ENCODE measurements at regions not wholly inside any gene's neighbourhood (a gene's known extent, or its start where the extent isn't known, plus 50 kb on each side); places are given as distances from the start of the nearest gene placed in this dataset.
A peak's percentile ranks its signal among the peaks of the same experiment; 100 is the strongest.

DNA sequence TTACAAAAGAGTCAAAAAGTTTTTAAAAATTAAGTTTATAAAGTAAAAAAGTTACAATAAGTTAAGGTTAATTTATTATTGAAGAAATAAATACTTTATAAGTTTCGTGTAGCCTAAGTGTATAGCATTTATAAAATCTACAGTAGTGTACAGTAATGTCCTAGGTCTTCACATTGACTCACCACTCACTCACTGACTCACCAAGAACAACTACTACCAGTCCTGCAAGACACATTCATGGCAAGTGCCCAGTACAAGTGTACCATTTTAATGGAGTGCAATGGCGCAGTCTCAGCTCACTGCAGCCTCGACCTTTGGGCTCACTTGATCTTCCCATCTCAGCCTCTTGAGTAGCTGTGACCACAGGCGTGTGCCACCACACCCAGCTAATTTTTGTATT is 128.2 kb downstream of the GPX5 start:
- in situ Hi-C loops (cut with MboI; ENCODE audit: low sequenced_read_pairs, unreplicated experiment), result no loop called here
- no peak for TF ChIP-seq CTCF (IDR thresholded peaks at IDR 0.05; ENCODE audit: borderline replicate concordance, control extremely low read depth, extremely low read depth, insufficient read depth, missing control alignments)
- no peak for DNase-seq (ENCODE audit: low spot score)

GRCh38 chr6:28655164-28655563 is 129.5 kb downstream of the GPX5 start:
- no peak for DNase-seq (ENCODE audit: low spot score)
- in situ Hi-C loops (cut with MboI; ENCODE audit: low sequenced_read_pairs, unreplicated experiment), result no loop called here
- no peak for TF ChIP-seq CTCF (IDR thresholded peaks at IDR 0.05; ENCODE audit: borderline replicate concordance, control extremely low read depth, extremely low read depth, insufficient read depth, missing control alignments)

DNA sequence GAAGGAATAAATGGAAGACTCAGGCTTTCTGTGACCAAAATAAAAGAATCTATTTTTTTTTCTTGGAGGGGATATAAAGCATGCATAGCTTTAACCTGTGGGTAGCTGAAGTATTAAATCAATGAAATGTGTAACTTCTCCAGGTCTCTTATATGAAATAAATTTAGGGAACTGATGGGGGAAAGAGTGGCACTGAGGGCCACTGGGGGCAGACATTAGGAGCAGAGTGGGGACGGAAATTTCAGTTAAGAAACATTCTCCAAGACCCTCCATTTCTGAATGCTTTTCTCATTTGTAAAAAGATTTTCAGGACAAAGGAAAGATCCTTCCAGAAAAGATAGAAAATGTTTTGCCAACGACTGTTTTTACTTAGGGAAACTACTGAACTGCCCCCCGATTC is 131.0 kb downstream of the GPX5 start:
- in situ Hi-C loops (cut with MboI; ENCODE audit: low sequenced_read_pairs, unreplicated experiment), result no loop called here
- no peak for TF ChIP-seq CTCF (IDR thresholded peaks at IDR 0.05; ENCODE audit: borderline replicate concordance, control extremely low read depth, extremely low read depth, insufficient read depth, missing control alignments)
- DNase-seq (ENCODE audit: low spot score), result no peak

DNA sequence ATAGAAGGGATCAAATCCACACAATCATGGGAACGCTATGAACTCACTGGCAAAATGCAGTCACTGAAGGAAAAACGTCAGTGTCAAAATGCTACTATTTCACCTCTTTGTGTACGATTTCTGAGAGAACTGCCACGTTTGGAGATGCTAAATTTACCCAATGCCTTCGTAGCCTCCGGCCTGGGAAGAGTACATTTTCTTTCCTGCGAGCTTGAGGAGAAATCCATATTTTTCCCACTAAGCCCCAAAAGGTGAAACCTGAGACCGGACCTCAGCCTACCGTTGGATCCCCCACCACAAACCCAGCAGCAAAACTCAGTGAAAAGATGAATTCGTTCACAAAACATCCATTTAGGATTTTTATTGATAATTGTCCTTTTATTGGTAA is 131.7 kb downstream of the GPX5 start:
- no peak for DNase-seq (ENCODE audit: low spot score)
- TF ChIP-seq CTCF (IDR thresholded peaks at IDR 0.05; ENCODE audit: borderline replicate concordance, control extremely low read depth, extremely low read depth, insufficient read depth, missing control alignments), result no peak
- in situ Hi-C loops (cut with MboI; ENCODE audit: low sequenced_read_pairs, unreplicated experiment), result no loop called here

GRCh38 chr6:28657769-28658465 is 132.2 kb downstream of the GPX5 start:
- in situ Hi-C loops (cut with MboI; ENCODE audit: low sequenced_read_pairs, unreplicated experiment), result no loop called here
- TF ChIP-seq CTCF (IDR thresholded peaks at IDR 0.05; ENCODE audit: borderline replicate concordance, control extremely low read depth, extremely low read depth, insufficient read depth, missing control alignments), result no peak
- peak; percentile 59 for DNase-seq (ENCODE audit: low spot score)

DNA sequence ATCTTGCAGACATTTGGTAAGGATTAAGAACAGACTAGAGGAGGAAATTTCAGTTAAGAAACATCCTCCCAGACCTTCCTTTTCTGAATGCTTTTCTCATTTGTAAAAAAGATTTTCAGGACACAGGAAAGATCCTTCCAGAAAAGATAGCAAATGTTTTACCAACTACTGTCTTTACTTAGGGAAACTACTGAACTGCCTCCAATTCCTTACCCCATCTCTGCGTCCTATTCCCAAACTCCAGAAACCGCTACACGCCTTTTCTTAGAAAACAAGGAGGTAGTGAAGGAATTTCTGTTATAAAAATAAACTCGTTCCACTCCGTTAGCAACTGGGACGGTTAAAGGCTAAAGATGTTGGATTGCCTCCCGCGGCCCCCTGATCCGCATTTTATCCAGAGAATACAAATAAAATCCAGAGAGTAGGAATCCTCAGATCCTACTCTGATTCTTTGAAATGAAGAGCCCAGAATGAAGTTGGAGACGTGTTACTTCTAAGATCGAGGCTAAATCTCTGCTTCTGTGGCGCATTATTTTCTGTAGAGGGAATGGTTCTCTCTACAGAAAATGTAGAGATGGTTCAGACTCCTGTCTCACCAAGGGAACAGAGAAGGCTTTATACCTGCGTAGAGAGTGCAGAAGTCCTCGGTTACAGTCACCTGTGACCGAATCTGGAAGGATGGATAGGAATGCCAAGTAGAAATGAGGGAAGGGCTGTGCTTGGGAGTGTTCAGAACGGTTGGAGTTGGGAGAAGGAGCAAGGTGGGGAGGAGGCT is 133.0 kb downstream of the GPX5 start:
- DNase-seq (ENCODE audit: low spot score), result no peak
- no peak for TF ChIP-seq CTCF (IDR thresholded peaks at IDR 0.05; ENCODE audit: borderline replicate concordance, control extremely low read depth, extremely low read depth, insufficient read depth, missing control alignments)
- in situ Hi-C loops (cut with MboI; ENCODE audit: low sequenced_read_pairs, unreplicated experiment), result no loop called here

Data from GM13976 (cell line).